NB4 (cell line): ENCODE measurements at regions not wholly inside any gene's neighbourhood (a gene's known extent, or its start where the extent isn't known, plus 50 kb on each side); places are given as distances from the start of the nearest gene placed in this dataset.

Experiments
- DNase-seq: peaks from one replicate; pipeline ENCODE4 v3.0.0; 2010; ENCODE audit warnings: low read depth
- H3K4me3 ChIP-seq: one replicate; pipeline ENCODE4 v1.5.1; 2011; ENCODE audit warnings: mild to moderate bottlenecking, low read depth, low read length, moderate library complexity
- CTCF ChIP-seq: IDR thresholded peaks from one replicate; pipeline ENCODE4 v1.5.1; 2012; ENCODE audit warnings: low read depth, low read length
- MYC ChIP-seq: IDR thresholded peaks from 2 replicates; pipeline ENCODE4 v1.6.1; 2011; ENCODE audit warnings: low read depth, low read length
- POLR2A ChIP-seq: IDR thresholded peaks from 2 replicates; pipeline ENCODE4 v1.6.1; 2011; ENCODE audit warnings: mild to moderate bottlenecking; ENCODE audit not compliant: insufficient read length; ENCODE audit errors: extremely low read depth
- TF ChIP-seq, protein P1 (sequence below): IDR thresholded peaks from 2 replicates; pipeline ENCODE4 v1.6.1; 2011; ENCODE audit warnings: low read depth, low read length

GRCh38 chr20:60808003-60808672 is 443.9 kb upstream of the CDH4 start:
- no peak for DNase-seq
- TF ChIP-seq MYC (no peak), POLR2A (no peak), CTCF (no peak)
- TF ChIP-seq, protein P1, sequence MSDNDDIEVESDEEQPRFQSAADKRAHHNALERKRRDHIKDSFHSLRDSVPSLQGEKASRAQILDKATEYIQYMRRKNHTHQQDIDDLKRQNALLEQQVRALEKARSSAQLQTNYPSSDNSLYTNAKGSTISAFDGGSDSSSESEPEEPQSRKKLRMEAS: no peak
- no peak overlapping the region for H3K4me3 ChIP-seq

DNA sequence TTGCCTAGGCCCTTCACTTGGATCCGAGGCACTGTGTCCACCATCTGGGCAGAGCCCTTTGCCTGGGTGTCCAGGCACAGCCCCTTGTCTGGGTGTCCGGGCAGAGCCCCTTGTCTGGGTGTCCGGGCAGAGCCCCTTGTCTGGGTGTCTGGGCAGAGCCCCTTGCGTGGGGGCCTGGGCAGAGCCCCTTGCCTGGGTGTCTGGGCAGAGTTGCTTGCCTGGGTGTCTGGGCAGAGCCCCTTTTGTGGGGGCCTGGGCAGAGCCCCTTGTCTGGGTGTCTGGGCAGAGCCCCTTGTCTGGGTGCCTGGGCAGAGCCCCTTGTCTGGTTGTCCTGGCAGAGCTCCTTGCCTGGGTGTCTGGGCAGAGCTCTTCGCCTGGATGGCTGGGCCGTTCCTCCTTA is 443.4 kb upstream of the CDH4 start:
- no peak overlapping the region for H3K4me3 ChIP-seq
- DNase-seq: no peak
- TF ChIP-seq CTCF (no peak), POLR2A (no peak), MYC (no peak)
- TF ChIP-seq, protein P1: no peak

GRCh38 chr20:60810561-60810960 is 441.5 kb upstream of the CDH4 start:
- TF ChIP-seq MYC (no peak), CTCF (no peak), POLR2A (no peak)
- TF ChIP-seq, protein P1: no peak
- no peak for DNase-seq
- no peak overlapping the region for H3K4me3 ChIP-seq

DNA sequence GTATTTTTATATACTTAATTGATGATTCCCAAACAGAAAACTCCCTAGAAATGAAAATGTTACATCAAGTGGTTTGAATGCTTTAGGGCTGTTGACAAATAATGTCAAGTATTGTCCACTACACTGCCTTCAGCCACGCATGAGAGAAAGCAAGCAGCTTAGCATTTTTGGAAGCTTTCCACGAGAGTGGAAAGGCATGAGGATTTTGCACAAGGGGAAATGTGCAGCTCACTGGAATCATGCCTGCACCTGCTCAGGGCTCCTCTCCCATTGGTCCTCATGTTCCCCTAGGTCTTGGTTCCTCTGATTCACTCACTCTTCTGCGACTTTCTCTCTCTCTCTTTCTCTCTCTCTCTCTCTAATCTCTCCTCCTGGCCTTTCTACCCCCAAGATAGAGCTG is 439.5 kb upstream of the CDH4 start:
- DNase-seq: no peak
- TF ChIP-seq, protein P1: no peak
- H3K4me3 ChIP-seq: no peak overlapping the region

DNA sequence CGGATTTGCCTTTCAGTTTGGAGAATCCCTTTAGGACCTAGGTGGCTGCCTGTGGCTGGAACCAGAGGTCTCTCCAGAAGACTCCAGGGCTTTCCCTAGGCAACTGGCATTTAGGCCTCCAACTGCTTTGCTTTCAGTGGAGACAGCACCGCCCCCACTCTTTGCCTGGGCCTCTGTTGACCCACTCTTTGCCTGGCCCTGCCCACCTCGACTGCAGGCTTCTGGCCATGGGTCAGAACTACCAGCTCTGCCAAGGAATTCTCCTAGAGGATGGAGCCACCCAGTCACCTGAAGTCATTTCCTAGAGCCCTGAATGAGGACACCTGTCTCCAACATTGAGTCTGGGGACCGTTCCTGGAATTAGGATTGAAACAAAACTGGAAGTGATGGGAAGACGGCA is 439.0 kb upstream of the CDH4 start:
- no peak overlapping the region for H3K4me3 ChIP-seq
- TF ChIP-seq CTCF (no peak), MYC (no peak), POLR2A (no peak)
- TF ChIP-seq, protein P1: no peak
- no peak for DNase-seq

- TF ChIP-seq CTCF: no peak
- no peak for TF ChIP-seq MYC
- TF ChIP-seq, protein P1: no peak
- TF ChIP-seq POLR2A: no peak
- H3K4me3 ChIP-seq: no peak overlapping the region
- DNase-seq: no peak
These were observed 436.4 kb upstream of the CDH4 start for GRCh38 chr20:60815656-60816055.
